ENCODE measurements at regions not wholly inside any gene's neighbourhood (a gene's known extent, or its start where the extent isn't known, plus 50 kb on each side); places are given as distances from the start of the nearest gene placed in this dataset.

- peaks cover 7% of the 10 kb centered on the region for H3K36me3 Mint-ChIP-seq (ENCODE audit: unreplicated experiment)
- H3K4me1 Mint-ChIP-seq (ENCODE audit: low read depth, unreplicated experiment): no peaks in the 10 kb centered on the region
- no peak for TF ChIP-seq CTCF (IDR thresholded peaks at IDR 0.05; ENCODE audit: partially characterized antibody, unreplicated experiment)
- H3K4me3 Mint-ChIP-seq (ENCODE audit: unreplicated experiment): no peak overlapping the region
- no peak for DNase-seq
- peaks cover 4% of the 10 kb centered on the region for H3K9me3 Mint-ChIP-seq (ENCODE audit: unreplicated experiment)
- no peak overlapping the region for H3K27ac Mint-ChIP-seq (ENCODE audit: unreplicated experiment)
- peaks cover 10% of the 10 kb centered on the region for H3K27me3 Mint-ChIP-seq (ENCODE audit: unreplicated experiment)
Measured at GRCh38 chr22:22087854-22088657, 105.5 kb upstream of the TOP3B start.

- Mint-ChIP-seq H3K4me1 (ENCODE audit: low read depth, unreplicated experiment) (no peaks in the 10 kb centered on the region), H3K27me3 (ENCODE audit: unreplicated experiment) (peaks cover 12% of the 10 kb centered on the region), H3K9me3 (ENCODE audit: unreplicated experiment) (peaks cover 2% of the 10 kb centered on the region), H3K27ac (ENCODE audit: unreplicated experiment) (no peak overlapping the region), H3K4me3 (ENCODE audit: unreplicated experiment) (no peak overlapping the region), H3K36me3 (ENCODE audit: unreplicated experiment) (peaks cover 7% of the 10 kb centered on the region)
- TF ChIP-seq CTCF (IDR thresholded peaks at IDR 0.05; ENCODE audit: partially characterized antibody, unreplicated experiment): no peak
- no peak for DNase-seq
Measured at GRCh38 chr22:22086501-22087158, 104.0 kb upstream of the TOP3B start.

DNA sequence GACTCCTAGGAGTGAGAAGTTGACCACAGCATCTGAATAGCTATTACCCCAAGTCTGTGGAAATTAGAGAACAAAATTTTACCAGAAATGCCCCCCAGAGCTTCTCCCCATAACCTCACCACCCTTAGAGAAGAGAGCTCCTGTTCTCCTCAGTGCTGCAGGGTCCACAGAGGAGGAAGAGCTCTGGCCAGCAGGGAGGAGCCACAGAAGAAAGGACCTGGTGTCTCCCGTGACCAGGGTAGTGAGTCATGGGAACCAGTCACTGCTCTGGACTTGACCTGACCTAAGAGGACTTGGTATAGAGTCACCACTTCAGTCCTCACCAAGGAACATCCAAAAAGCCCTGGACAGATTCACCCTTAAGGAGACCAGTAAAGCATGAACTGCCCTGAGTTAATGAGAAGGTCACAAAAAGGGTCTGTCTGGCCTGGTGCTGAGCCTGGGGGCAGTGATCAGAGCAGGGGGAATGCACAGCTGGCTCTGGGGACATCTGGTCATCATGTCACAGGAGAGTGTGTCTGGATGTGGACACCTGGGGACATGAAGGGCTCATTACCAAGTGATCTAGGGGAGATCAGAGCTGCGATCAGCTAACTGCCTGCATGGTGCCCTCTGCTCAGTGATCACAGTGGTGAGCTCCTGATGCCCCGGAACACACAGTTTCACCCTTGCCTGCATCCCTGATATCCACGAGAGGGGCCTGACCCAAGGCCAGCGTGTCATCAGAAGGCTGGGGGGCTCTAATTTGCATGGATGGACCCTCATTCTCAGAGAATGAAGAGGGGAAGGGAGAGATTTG is 103.3 kb upstream of the TOP3B start:
- Mint-ChIP-seq H3K27ac (ENCODE audit: unreplicated experiment) (no peak overlapping the region), H3K9me3 (ENCODE audit: unreplicated experiment) (peaks cover 2% of the 10 kb centered on the region), H3K4me3 (ENCODE audit: unreplicated experiment) (no peak overlapping the region), H3K27me3 (ENCODE audit: unreplicated experiment) (peaks cover 12% of the 10 kb centered on the region), H3K4me1 (ENCODE audit: low read depth, unreplicated experiment) (no peaks in the 10 kb centered on the region), H3K36me3 (ENCODE audit: unreplicated experiment) (peaks cover 7% of the 10 kb centered on the region)
- DNase-seq: no peak
- TF ChIP-seq CTCF (IDR thresholded peaks at IDR 0.05; ENCODE audit: partially characterized antibody, unreplicated experiment): no peak

DNA sequence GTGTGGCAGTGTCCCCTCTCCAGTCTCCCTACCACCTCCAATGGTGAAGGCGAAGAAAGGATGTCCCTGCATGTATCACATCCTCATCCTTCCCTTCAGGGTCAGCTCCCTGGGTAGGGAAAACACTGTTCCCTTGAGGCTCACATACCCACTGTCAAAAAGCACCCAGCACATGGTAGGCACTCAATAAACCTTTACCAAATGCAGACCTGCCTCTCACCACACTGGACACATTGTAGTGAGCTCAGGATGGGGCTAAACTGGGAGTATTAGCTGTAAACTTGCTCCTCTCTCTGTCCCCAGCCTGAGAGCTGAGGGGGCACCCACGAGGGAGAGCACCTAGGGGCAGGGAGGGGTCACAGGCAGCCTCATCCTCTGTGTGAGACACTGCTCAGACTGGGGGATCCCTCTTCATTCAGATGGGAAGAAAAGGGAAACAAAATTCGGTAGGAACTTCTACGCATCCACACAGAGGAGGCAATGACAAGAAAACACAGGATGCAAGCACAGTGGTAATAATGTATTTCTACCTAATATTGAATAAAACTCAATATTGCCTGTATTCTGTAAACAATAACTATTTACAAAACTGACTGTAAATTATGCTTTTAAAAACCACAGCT is 101.6 kb upstream of the TOP3B start:
- Mint-ChIP-seq H3K4me3 (ENCODE audit: unreplicated experiment) (no peak overlapping the region), H3K36me3 (ENCODE audit: unreplicated experiment) (peaks cover 7% of the 10 kb centered on the region)
- no peak for DNase-seq

More for the DNA sequence above, 101.6 kb upstream of the TOP3B start:
- Mint-ChIP-seq H3K9me3 (ENCODE audit: unreplicated experiment) (peaks cover 7% of the 10 kb centered on the region), H3K27me3 (ENCODE audit: unreplicated experiment) (peaks cover 12% of the 10 kb centered on the region), H3K27ac (ENCODE audit: unreplicated experiment) (no peak overlapping the region), H3K4me1 (ENCODE audit: low read depth, unreplicated experiment) (peaks cover 8% of the 10 kb centered on the region)
- no peak for TF ChIP-seq CTCF (IDR thresholded peaks at IDR 0.05; ENCODE audit: partially characterized antibody, unreplicated experiment)

Data from glutamatergic neuron (in vitro differentiated cells).